Suppressor macrophage treated with lipopolysaccharide for 4 hours (primary cell): ENCODE measurements at regions not wholly inside any gene's neighbourhood (a gene's known extent, or its start where the extent isn't known, plus 50 kb on each side); places are given as distances from the start of the nearest gene placed in this dataset.

Experiments used
- DNase-seq: peaks from one replicate; pipeline ENCODE4 v3.0.0-alpha.2; 2020

DNA sequence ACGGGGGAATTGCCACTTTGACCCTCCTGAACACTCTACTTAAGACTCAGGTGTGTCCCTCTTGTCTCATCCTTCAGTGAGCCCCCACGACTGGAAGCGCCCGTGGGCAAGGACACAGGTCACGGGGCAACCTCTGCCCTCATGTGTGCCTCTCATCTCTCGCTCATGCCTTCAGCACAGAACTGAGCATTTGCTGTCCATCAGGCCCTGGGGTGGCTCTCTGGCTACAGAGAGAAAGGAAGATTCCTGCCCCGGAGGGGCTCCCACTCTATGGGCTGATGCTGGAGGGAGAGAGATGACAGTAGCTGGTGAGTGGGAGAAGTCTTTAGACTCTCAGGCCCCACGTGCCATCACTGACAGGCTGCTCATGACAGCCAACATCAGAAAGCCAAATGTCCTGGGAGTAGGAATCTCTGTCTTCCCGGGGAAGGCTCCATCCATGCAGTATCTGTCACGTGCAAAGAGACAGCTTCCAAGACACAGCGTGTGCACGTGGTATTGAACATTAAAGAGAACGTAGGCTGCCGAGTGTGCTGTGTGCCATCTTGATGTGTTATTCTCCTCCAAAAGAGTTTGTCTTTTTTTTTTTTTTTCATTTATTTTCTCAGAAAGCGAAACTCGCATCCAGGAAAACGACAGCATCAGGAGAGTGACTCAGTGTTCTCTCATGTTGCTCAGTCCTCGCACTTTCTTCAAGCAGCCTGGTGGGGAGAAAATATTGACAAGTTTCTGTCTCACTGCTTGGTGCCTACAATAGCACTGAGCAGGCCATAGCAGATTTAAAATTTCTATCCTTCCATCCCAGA is 190.5 kb downstream of the GAS1 start:
- DNase-seq: no peak

DNA sequence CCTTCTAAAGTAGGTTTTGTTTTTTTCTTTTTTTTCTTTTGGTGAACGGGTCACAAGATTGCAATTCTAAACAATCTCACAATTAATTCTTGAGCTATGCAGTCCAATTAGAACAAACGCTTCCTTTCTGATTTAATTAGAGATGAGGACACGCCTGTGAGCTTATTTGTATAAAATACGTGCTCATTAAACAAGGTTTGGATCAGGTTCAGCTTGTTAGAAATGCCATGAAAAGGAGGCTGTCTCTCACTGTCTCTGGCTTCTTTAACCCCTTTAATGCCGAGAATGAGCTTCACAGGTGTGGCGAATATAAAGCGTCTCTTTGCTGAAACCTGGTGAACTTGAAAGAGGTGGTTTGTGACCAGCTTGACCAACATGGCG is 191.8 kb downstream of the GAS1 start:
- no peak for DNase-seq

GRCh38 chr9:86754581-86755560 is 192.4 kb downstream of the GAS1 start:
- DNase-seq: no peak

- DNase-seq: no peak
Measured at GRCh38 chr9:86753836-86754235, 193.5 kb downstream of the GAS1 start.

DNA sequence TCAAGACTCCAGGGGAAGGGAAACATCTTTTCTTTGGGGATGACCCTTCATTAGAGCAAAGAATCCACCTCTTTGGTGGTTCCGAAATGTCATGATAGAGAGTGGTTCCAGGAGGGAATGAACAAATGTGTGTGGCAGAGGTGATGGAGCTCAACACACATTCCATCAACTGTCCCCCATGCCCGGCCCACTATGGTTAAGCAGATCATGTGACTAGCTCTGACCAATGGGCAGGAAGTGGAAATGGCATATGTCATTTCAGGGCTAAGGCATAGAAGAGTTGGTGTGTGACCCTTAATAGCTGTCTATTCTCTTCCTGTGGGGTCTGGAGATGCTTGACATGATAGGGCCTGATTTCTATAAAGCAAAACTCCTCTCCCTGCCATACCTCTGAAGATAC is 194.6 kb downstream of the GAS1 start:
- DNase-seq: no peak

DNA sequence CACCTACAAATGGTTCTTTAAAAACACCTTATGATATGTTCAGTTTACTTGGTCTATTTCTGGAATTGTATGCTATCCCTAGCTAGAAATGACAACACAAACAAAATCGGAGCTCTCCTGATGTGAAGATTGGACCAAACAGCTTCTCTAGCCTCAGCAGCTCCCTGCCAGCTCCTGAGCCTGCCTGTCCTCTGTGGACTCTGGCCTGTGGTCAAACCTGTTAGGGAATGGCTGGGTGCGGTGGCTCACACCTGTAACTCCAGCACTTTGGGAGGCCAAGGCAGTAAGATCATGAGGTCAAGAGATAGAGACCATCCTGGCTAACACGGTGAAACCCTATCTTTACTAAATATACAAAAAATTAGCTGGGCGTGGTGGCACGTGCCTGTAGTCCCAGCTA is 195.3 kb downstream of the GAS1 start:
- DNase-seq: no peak

DNA sequence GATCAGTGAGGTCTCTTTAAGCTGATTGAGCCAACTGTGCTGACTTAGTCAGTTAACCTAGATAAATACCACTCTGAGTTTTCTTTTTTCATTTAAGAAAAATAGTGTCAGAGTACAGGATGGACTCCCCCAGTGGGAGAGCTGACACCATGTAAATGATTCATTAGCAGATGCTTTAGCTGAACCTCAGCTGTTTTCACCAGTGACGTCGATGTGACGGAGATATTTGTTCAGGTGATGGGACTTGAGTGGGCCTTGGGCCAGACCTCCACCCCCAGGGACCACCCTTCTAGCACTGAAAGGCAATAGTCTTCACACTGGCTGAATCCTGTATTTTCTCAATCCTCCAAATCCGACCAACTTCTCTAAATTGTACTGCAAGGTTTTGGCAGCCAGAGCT is 196.1 kb downstream of the GAS1 start:
- DNase-seq: no peak

DNA sequence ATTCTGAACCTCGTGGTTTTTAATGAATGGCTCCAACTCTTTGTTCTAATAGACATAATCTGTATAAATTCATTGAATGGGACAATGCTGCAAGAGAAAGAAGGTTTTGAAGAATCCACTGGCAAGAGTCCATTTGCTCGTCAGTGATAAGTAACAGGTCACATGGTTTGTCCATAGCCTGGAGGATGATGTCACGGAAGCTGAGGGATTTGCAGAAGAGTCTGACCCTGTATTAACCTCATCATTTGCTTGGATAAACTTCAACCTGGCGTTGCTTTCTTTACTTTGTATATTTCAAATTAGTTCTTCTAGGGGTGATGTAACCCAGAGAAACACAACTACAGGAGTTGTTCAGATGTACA is 197.4 kb downstream of the GAS1 start:
- no peak for DNase-seq

GRCh38 chr9:86749161-86749893 is 198.0 kb downstream of the GAS1 start:
- no peak for DNase-seq

- no peak for DNase-seq
Measured at GRCh38 chr9:86747711-86748110, 199.6 kb downstream of the GAS1 start.

GRCh38 chr9:86741311-86742208 is 205.7 kb downstream of the GAS1 start:
- DNase-seq: no peak

DNA sequence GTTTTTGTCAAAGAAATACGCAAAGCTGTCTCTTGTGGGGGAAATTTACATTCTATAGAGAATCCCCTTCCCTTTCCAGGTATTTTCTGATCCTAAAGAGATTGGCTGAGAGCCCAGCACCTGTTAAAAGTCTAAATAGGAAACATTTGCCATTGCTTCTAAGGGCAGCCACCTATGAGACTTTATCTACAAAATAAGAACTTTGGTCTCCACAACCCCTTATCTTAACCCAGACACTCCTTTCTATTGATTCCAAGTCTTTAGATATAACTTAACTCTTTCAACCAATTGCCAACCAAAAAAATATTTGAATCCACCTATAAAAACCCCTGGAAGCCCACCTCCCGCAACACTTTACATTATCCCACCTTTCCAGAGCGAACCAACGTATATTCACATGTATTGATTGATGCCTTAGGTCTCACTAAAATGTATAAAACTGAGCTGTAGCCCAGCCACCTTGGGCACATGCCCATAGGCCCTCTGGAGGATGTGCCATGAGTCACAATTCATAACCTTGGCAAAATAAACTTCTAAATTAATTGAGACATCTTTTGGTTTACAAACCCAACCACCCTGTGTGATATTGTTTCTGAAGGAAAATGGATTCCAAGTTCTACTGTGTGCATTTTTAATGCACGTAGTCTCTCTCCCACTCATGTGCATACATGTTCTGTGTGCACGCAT is 211.4 kb downstream of the GAS1 start:
- no peak for DNase-seq

- DNase-seq: no peak
Measured at GRCh38 chr9:86734771-86735170, 212.5 kb downstream of the GAS1 start.

DNA sequence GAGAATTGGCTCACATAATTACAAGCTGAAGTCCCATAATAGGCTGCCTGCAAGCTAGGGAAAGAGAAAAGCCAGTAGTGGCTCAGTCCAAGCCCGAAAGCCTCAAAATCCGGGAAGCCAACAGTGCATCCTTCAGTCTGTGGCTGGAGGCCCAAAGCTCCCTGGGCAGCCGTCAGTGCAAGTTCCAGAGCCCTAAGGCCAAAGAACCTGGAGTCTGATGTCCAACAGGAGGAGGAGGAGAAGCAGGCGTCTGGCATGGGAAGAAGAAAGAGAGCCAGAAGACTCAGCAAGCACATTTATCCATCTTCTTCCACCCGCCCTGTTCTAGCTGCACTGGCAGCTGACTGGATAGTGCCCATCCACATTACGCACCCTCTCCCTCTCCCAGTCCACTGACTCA is 213.4 kb downstream of the GAS1 start:
- no peak for DNase-seq

DNA sequence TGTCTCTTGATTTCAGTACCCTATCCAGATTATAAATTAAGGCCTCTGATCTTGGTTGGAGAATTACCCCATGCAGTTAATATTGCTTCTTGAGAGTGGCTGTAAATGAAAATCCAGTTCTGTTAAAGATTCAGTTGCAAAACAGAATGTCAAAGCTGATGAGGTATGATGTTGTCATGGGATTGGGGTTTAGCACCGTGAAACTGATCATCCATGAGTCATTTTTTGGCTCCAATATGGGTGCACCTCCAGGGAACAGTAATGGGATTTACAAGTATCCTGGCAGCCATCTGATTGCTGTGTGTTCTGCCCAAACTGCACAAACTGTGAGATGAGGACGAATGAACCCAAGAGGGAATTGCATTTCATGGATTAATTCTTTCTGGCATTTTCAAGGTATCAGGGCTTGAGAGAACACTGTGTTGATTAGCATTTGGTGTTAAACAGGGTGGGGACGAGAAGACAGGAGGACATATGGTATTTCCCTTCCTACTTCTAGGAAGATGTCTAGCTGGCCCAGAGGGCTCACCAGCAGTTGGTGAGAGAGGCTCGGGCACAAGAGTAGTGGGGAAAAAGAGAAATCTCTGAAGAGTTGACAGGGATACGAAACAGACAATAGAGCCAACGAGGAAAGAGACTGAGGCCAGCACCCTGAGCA is 214.7 kb downstream of the GAS1 start:
- DNase-seq: no peak

GRCh38 chr9:86731511-86732063 is 215.7 kb downstream of the GAS1 start:
- no peak for DNase-seq

DNA sequence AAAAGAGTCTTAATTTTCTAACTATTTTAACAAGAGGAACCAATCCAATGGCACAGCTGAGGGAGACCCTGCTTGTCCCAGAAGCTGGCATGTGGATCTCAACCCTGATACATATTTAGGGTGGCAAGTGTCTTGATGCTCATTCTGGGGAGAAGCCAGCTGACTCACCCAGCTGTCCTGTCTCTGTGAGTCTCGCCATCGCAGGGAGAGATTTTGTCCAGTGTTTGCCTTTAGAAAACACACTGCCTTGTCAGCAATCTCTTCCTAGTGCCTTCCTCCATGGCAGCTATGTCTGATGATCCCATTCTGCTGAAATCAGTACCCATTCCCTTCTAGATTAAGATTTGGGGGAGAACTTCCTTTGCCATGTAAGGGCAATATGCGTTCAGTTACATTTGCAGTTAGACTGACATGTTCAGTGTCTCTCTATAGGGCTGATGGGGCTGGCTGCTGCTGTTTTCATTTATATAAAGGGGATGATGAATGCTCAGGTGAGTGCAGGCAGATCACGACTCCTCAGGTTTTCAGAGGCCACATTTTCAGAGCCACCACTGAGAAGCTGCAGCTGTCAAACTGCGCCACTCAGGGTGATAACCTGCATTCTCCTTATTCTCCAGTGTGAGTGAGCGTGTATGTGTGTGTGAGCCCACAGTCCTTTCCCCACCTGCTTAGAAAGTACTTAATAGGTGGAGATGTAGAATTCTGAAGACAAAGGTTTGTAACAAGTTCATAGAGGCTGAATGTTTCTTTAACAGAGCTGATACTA is 217.0 kb downstream of the GAS1 start:
- DNase-seq: no peak

DNA sequence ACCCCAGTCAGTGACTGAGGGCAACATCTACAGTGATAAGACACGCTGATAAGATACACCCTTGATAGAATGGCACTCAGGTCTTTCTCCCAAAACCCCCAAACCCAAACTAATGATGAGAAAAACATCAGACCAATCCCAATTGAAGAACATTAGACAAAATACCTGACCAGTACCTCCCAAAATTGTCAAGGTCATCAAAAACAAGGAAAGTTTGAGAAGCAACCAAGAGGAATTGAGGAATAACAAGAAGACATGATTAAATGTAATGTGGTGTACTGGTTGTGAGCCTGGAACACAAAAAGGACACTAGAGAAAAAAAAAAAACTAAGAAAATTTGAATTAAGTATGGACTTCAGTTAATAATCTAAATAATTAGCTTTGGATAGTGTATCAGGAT is 222.8 kb downstream of the GAS1 start:
- DNase-seq: no peak

DNA sequence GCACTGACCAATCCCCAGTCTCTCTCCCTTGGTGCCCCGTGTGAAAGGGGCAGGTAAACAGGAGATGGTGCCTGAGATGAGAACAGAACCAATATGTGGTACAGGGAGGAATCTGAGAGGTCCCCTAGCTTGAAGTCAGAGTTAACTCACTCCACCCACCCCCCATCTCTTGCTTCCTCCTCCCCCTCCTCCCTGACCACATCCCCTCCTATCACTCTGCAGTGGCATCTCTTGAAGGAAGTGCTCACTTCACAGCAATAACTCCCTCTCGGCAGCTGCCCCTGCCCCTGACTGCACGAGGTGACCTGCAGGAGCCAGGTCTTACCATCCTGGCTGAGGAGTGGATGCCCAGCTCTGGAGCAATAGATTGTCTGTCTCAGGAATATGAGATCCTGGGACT is 224.0 kb downstream of the GAS1 start:
- no peak for DNase-seq

- DNase-seq: no peak
Measured at GRCh38 chr9:86722706-86723075, 224.6 kb downstream of the GAS1 start.
